Activated CD4-positive, alpha-beta memory T cell treated with anti-CD3 and anti-CD28 coated beads, Interleukin-2, amount 10 ng/mL, durations not matched to agents 7 days and 5 days (primary cell): ENCODE measurements at regions not wholly inside any gene's neighbourhood (a gene's known extent, or its start where the extent isn't known, plus 50 kb on each side); places are given as distances from the start of the nearest gene placed in this dataset.
"Not testable (repeated sequence)": the region's sequence is repeated elsewhere in the genome, so short reads cannot be mapped to it uniquely, and the experiment has no call there.

Source experiments
- CTCF ChIA-PET: fragments of 350-600 bp; sonication (Branson Sonifier 250); formaldehyde crosslinking; loops from one replicate; lab custom pipeline; 2021; ENCODE audit warnings: antibody characterized with exemption, inconsistent platforms; lab: Charles Lee
- POLR2A ChIA-PET: fragments of 350-600 bp; sonication (Branson Sonifier 250); formaldehyde crosslinking; loops from one replicate; lab custom pipeline; 2021; ENCODE audit warnings: antibody characterized with exemption; lab: Charles Lee
- DNase-seq: peaks from one replicate; pipeline ENCODE4 v3.0.0-alpha.2; 2020
- H3K27ac Mint-ChIP-seq: one replicate; pipeline ENCODE4 v1.8.0; 2021; ENCODE audit warnings: mild to moderate bottlenecking, mixed read lengths
- H3K27me3 Mint-ChIP-seq: one replicate; pipeline ENCODE4 v1.8.0; 2021; ENCODE audit warnings: mixed read lengths
- H3K36me3 Mint-ChIP-seq: one replicate; pipeline ENCODE4 v1.8.0; 2021; ENCODE audit warnings: low read depth, mixed read lengths
- H3K4me1 Mint-ChIP-seq: one replicate; pipeline ENCODE4 v1.8.0; 2021; ENCODE audit warnings: mixed read lengths
- H3K4me3 Mint-ChIP-seq: one replicate; pipeline ENCODE4 v1.8.0; 2021; ENCODE audit warnings: mild to moderate bottlenecking, mixed read lengths
- H3K9me3 Mint-ChIP-seq: one replicate; pipeline ENCODE4 v1.8.0; 2021; ENCODE audit warnings: mixed read lengths

DNA sequence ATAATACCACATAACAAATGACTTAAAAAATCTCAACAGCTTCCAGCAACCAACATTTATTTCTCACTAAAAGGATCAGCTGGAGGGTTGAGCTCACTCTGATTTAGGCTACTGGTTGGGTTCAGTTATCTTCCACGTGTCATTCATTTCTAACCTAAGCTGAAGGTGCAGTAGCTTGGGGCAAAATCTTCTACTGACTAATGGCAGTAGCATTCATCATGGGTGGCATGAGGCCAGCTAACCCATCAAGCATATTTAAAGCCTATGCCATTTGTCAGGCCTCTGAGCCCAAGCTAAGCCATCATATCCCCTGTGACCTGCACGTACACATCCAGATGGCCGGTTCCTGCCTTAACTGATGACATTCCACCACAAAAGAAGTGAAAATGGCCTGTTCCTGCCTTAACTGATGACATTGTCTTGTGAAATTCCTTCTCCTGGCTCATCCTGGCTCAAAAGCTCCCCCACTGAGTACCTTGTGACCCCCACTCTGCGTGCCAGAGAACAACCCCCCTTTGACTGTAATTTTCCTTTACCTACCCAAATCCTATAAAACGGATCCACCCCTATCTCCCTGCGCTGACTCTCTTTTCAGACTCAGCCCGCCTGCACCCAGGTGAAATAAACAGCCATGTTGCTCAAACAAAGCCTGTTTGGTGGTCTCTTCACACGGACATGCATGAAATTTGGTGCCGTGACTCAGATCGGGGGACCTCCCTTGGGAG, 324.7 kb upstream of the LMCD1 start:
- H3K4me1 Mint-ChIP-seq, H3K27ac Mint-ChIP-seq, DNase-seq, H3K4me3 Mint-ChIP-seq, H3K36me3 Mint-ChIP-seq, H3K9me3 Mint-ChIP-seq, CTCF ChIA-PET, H3K27me3 Mint-ChIP-seq, POLR2A ChIA-PET: not testable (repeated sequence)

GRCh38 chr3:8178516-8178915, 323.1 kb upstream of the LMCD1 start:
- H3K4me1 Mint-ChIP-seq, H3K36me3 Mint-ChIP-seq, CTCF ChIA-PET, POLR2A ChIA-PET, H3K27me3 Mint-ChIP-seq, H3K9me3 Mint-ChIP-seq, H3K4me3 Mint-ChIP-seq, H3K27ac Mint-ChIP-seq, DNase-seq: not testable (repeated sequence)

GRCh38 chr3:8182904-8183303, 318.7 kb upstream of the LMCD1 start:
- Mint-ChIP-seq H3K4me1 (no peaks in the 10 kb centered on the region), H3K4me3 (no peak overlapping the region), H3K36me3 (no peaks in the 10 kb centered on the region), H3K27me3 (no peaks in the 10 kb centered on the region), H3K27ac (no peak overlapping the region), H3K9me3 (no peaks in the 10 kb centered on the region)
- POLR2A ChIA-PET: no interaction called here
- CTCF ChIA-PET: no interaction called here
- DNase-seq: no peak

- no peak overlapping the region for H3K4me3 Mint-ChIP-seq
These were observed 318.0 kb upstream of the LMCD1 start for GRCh38 chr3:8183627-8184026.

DNA sequence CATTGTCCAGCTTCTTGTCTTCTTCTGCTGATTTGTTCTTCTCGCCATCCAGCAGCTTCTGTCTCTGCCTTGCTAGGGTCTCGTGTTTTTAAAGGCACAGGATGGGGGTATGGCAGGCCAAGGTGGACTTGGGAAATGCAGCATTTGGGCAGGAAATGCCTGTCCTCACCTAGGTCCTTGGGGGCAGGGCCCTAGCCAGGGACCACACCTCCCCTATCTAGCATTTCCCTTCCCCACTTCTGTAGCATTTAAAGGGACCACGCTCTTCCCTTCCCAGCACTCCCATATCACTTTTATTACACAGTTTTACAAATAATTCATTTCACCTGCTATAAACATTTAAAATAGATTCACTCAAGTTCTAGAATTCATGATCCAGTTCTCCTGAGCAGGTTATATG, 315.4 kb upstream of the LMCD1 start:
- H3K9me3 Mint-ChIP-seq: no peaks in the 10 kb centered on the region
- ChIA-PET POLR2A (no interaction called here), CTCF (no interaction called here)
- no peaks in the 10 kb centered on the region for H3K27me3 Mint-ChIP-seq
- no peak overlapping the region for H3K4me3 Mint-ChIP-seq
- no peak overlapping the region for H3K27ac Mint-ChIP-seq
- DNase-seq: no peak
- H3K4me1 Mint-ChIP-seq: no peaks in the 10 kb centered on the region
- no peaks in the 10 kb centered on the region for H3K36me3 Mint-ChIP-seq

More at GRCh38 chr3:8183627-8184026, 318.0 kb upstream of the LMCD1 start:
- Mint-ChIP-seq H3K36me3 (no peaks in the 10 kb centered on the region), H3K9me3 (no peaks in the 10 kb centered on the region), H3K27me3 (no peaks in the 10 kb centered on the region), H3K4me1 (no peaks in the 10 kb centered on the region), H3K27ac (no peak overlapping the region)
- ChIA-PET CTCF (no interaction called here), POLR2A (no interaction called here)
- DNase-seq: no peak

- Mint-ChIP-seq H3K27me3 (no peaks in the 10 kb centered on the region), H3K36me3 (no peaks in the 10 kb centered on the region), H3K4me3 (no peak overlapping the region), H3K4me1 (no peaks in the 10 kb centered on the region), H3K27ac (no peak overlapping the region), H3K9me3 (no peaks in the 10 kb centered on the region)
- no peak for DNase-seq
- CTCF ChIA-PET: no interaction called here
- POLR2A ChIA-PET: no interaction called here
These were observed 313.6 kb upstream of the LMCD1 start for GRCh38 chr3:8187996-8188395.

GRCh38 chr3:8189051-8189450, 312.6 kb upstream of the LMCD1 start:
- Mint-ChIP-seq H3K4me3 (no peak overlapping the region), H3K27ac (no peak overlapping the region), H3K9me3 (no peaks in the 10 kb centered on the region), H3K27me3 (no peaks in the 10 kb centered on the region), H3K4me1 (no peaks in the 10 kb centered on the region), H3K36me3 (no peaks in the 10 kb centered on the region)
- POLR2A ChIA-PET: no interaction called here
- DNase-seq: no peak
- CTCF ChIA-PET: no interaction called here

- Mint-ChIP-seq H3K4me3 (no peak overlapping the region), H3K9me3 (no peaks in the 10 kb centered on the region), H3K27me3 (no peaks in the 10 kb centered on the region), H3K27ac (no peak overlapping the region), H3K4me1 (no peaks in the 10 kb centered on the region), H3K36me3 (no peaks in the 10 kb centered on the region)
- POLR2A ChIA-PET: no interaction called here
- DNase-seq: no peak
- CTCF ChIA-PET: no interaction called here
These were observed 310.2 kb upstream of the LMCD1 start for GRCh38 chr3:8191406-8191805.

- no peak overlapping the region for H3K4me3 Mint-ChIP-seq
- H3K27me3 Mint-ChIP-seq: no peaks in the 10 kb centered on the region
- H3K4me1 Mint-ChIP-seq: no peaks in the 10 kb centered on the region
- no peaks in the 10 kb centered on the region for H3K9me3 Mint-ChIP-seq
- CTCF ChIA-PET: no interaction called here
- no peak for DNase-seq
- H3K27ac Mint-ChIP-seq: no peak overlapping the region
- no peaks in the 10 kb centered on the region for H3K36me3 Mint-ChIP-seq
- POLR2A ChIA-PET: no interaction called here
These were observed 304.2 kb upstream of the LMCD1 start for GRCh38 chr3:8197384-8197783.

GRCh38 chr3:8198605-8199004, 303.0 kb upstream of the LMCD1 start:
- H3K4me3 Mint-ChIP-seq: no peak overlapping the region
- ChIA-PET POLR2A (no interaction called here), CTCF (no interaction called here)
- no peaks in the 10 kb centered on the region for H3K36me3 Mint-ChIP-seq
- no peak for DNase-seq
- no peaks in the 10 kb centered on the region for H3K27me3 Mint-ChIP-seq
- no peaks in the 10 kb centered on the region for H3K4me1 Mint-ChIP-seq
- no peaks in the 10 kb centered on the region for H3K9me3 Mint-ChIP-seq
- no peak overlapping the region for H3K27ac Mint-ChIP-seq

GRCh38 chr3:8200996-8201395, 300.6 kb upstream of the LMCD1 start:
- Mint-ChIP-seq H3K27ac (no peak overlapping the region), H3K4me1 (no peaks in the 10 kb centered on the region), H3K4me3 (no peak overlapping the region), H3K36me3 (no peaks in the 10 kb centered on the region), H3K27me3 (no peaks in the 10 kb centered on the region), H3K9me3 (no peaks in the 10 kb centered on the region)
- DNase-seq: no peak
- CTCF ChIA-PET: no interaction called here
- POLR2A ChIA-PET: no interaction called here

GRCh38 chr3:8201886-8202285, 299.7 kb upstream of the LMCD1 start:
- no peaks in the 10 kb centered on the region for H3K36me3 Mint-ChIP-seq
- H3K9me3 Mint-ChIP-seq: no peaks in the 10 kb centered on the region
- no peaks in the 10 kb centered on the region for H3K27me3 Mint-ChIP-seq
- H3K4me1 Mint-ChIP-seq: no peaks in the 10 kb centered on the region
- CTCF ChIA-PET: no interaction called here
- no peak for DNase-seq
- H3K4me3 Mint-ChIP-seq: no peak overlapping the region
- POLR2A ChIA-PET: no interaction called here
- no peak overlapping the region for H3K27ac Mint-ChIP-seq

- H3K36me3 Mint-ChIP-seq: no peaks in the 10 kb centered on the region
- no peak for DNase-seq
- POLR2A ChIA-PET: no interaction called here
- no peak overlapping the region for H3K4me3 Mint-ChIP-seq
- H3K27ac Mint-ChIP-seq: no peak overlapping the region
- H3K9me3 Mint-ChIP-seq: no peaks in the 10 kb centered on the region
- CTCF ChIA-PET: no interaction called here
- H3K4me1 Mint-ChIP-seq: no peaks in the 10 kb centered on the region
- H3K27me3 Mint-ChIP-seq: no peaks in the 10 kb centered on the region
These were observed 297.3 kb upstream of the LMCD1 start for GRCh38 chr3:8204331-8204730.

DNA sequence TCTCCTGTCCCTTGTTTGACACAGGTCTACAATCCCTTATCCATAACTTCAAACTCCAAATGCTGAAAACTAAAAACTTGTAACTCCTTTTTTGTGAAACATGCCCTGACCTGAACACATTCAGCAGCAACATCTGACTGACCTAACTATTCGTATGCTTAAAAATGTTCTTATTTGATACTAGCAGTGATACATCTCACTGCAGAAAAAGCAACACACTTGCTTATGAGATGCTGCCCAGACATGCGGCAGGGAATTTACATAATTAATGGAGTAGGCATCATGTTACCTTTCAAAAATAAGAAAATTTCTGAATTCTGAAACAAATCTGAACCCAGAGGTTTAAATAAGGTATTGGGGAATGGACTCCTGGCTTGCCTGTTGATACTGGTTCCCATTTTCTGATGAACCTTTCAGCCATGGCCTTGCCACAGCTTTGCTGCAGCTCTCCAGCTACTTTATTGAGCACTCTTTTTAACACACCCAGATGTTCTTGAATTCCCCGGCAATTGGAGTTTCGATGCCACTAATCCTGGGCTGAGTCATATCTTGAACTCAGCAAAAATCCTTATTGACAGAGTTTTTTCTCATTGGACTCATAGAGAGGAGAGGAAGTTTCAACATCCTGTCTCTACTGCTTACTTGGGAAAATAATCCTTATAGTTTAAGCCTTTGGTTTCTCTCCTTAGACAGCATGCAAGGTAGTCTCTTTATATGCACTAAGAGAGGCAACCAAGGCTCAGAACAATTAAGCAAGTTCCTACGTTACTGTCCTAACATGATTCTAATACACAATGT, 296.6 kb upstream of the LMCD1 start:
- Mint-ChIP-seq H3K27me3 (no peaks in the 10 kb centered on the region), H3K4me3 (no peak overlapping the region), H3K4me1 (no peaks in the 10 kb centered on the region), H3K36me3 (no peaks in the 10 kb centered on the region), H3K9me3 (no peaks in the 10 kb centered on the region), H3K27ac (no peak overlapping the region)
- CTCF ChIA-PET: no interaction called here
- no peak for DNase-seq
- POLR2A ChIA-PET: no interaction called here
